H1 (cell line): ENCODE measurements at regions not wholly inside any gene's neighbourhood (a gene's known extent, or its start where the extent isn't known, plus 50 kb on each side); places are given as distances from the start of the nearest gene placed in this dataset.

Experiments
- CTCF ChIA-PET: fragments of 300-600 bp; sonication (Branson Sonifier 250); formaldehyde crosslinking; loops from one replicate; lab custom pipeline; 2021; ENCODE audit not compliant: partially characterized antibody; lab: Charles Lee
- POLR2A ChIA-PET: fragments of 300-600 bp; sonication (Branson Sonifier 250); formaldehyde crosslinking; loops from one replicate; lab custom pipeline; 2021; ENCODE audit warnings: inconsistent platforms; ENCODE audit not compliant: partially characterized antibody; lab: Charles Lee
- DNase-seq, 2 experiments: peaks; one replicate each; pipeline versions ENCODE4 v3.0.0 to v3.0.0-alpha.2; 2010 to 2022; ENCODE audit warnings: low spot score in 2 of 2, low read depth in 1 of 2, mixed read lengths in 1 of 2
- FAIRE-seq: peaks from 2 replicates; lab custom pipeline; 2011; peaks lifted over from hg19 to GRCh38; lab: Jason Lieb, UNC
- H2AFZ ChIP-seq: 2 replicates; pipeline ENCODE4 v1.8.1; 2012; ENCODE audit warnings: low read length, inconsistent platforms
- H2AK5ac ChIP-seq: 2 replicates; pipeline ENCODE4 v1.6.1; 2013; ENCODE audit warnings: low read depth, low read length
- H2BK120ac ChIP-seq: replicated peaks from 2 replicates; pipeline ENCODE3; 2013; ENCODE audit warnings: low read depth, low read length, inconsistent platforms
- H2BK12ac ChIP-seq: 2 replicates; pipeline ENCODE4 v1.6.1; 2013; ENCODE audit warnings: low read depth, low read length
- H2BK15ac ChIP-seq: 2 replicates; pipeline ENCODE4 v1.6.1; 2013; ENCODE audit warnings: low read length
- H2BK20ac ChIP-seq: 2 replicates; pipeline ENCODE4 v1.6.1; 2013; ENCODE audit warnings: low read length
- H2BK5ac ChIP-seq: 2 replicates; pipeline ENCODE4 v1.6.1; 2013; ENCODE audit warnings: low read depth, low read length
- H3K14ac ChIP-seq: 2 replicates; pipeline ENCODE4 v1.6.1; 2013; ENCODE audit warnings: inconsistent platforms; ENCODE audit not compliant: insufficient read length
- H3K18ac ChIP-seq: 2 replicates; pipeline ENCODE4 v1.6.1; 2013; ENCODE audit warnings: low read length; ENCODE audit errors: extremely low read depth
- H3K23ac ChIP-seq: 2 replicates; pipeline ENCODE4 v1.6.1; 2013; ENCODE audit warnings: inconsistent platforms; ENCODE audit not compliant: insufficient read length
- H3K23me2 ChIP-seq: 2 replicates; pipeline ENCODE4 v1.6.1; 2013; ENCODE audit warnings: low read depth, low read length
- H3K27ac ChIP-seq: 2 replicates; pipeline ENCODE4 v1.6.1; 2011; ENCODE audit warnings: low read depth, low read length, inconsistent platforms
- H3K27me3 ChIP-seq, 4 experiments: replicated peaks in 1 of 4; 1 replicate in 1 of 4; 2 replicates in 3 of 4; pipeline versions ENCODE4 v1.6.1 to v1.8.1; 2011 to 2013; ENCODE audit warnings: low read length in 3 of 4, mild to moderate bottlenecking in 3 of 4, inconsistent platforms in 2 of 4, mixed read lengths in 2 of 4, moderate library complexity in 1 of 4; ENCODE audit not compliant: control insufficient read depth in 3 of 4, insufficient read depth in 3 of 4; ENCODE audit errors: extremely low read depth in 1 of 4
- H3K36me3 ChIP-seq, 4 experiments: 2 replicates each; pipeline versions ENCODE4 v1.6.1 to v1.8.1; 2011 to 2013; ENCODE audit warnings: mild to moderate bottlenecking in 4 of 4, low read length in 3 of 4, moderate library complexity in 2 of 4, control low read depth in 1 of 4, inconsistent platforms in 1 of 4; ENCODE audit not compliant: insufficient read depth in 4 of 4, control insufficient read depth in 2 of 4
- H3K4ac ChIP-seq: replicated peaks from 2 replicates; pipeline ENCODE3; 2013; ENCODE audit warnings: low read length, low read depth, mixed read lengths, inconsistent platforms; ENCODE audit not compliant: insufficient read length
- H3K4me1 ChIP-seq, 4 experiments: replicated peaks in 1 of 4; 1 replicate in 1 of 4; 2 replicates in 3 of 4; pipeline versions ENCODE4 v1.6.1 to v1.8.1; 2011 to 2013; ENCODE audit warnings: low read length in 3 of 4, inconsistent platforms in 2 of 4, mixed read lengths in 1 of 4; ENCODE audit not compliant: insufficient read depth in 4 of 4, control insufficient read depth in 3 of 4
- H3K4me2 ChIP-seq, 2 experiments: 2 replicates each; pipeline versions ENCODE4 v1.6.1 to v1.8.1; 2011 to 2013; ENCODE audit warnings: low read depth in 2 of 2, low read length in 2 of 2, control low read depth in 1 of 2, inconsistent platforms in 1 of 2, mild to moderate bottlenecking in 1 of 2; ENCODE audit not compliant: insufficient read depth in 1 of 2
- H3K4me3 ChIP-seq, 4 experiments: fragments of 200-600, 300-600 bp in 1 of 4; sonication (generic), shearing (Covaris generic), sonication (Bioruptor Twin) in 1 of 4; 2 replicates each; pipeline versions ENCODE4 v1.5.1 to v1.8.1; 2011 to 2016; ENCODE audit warnings: low read length in 4 of 4, low read depth in 3 of 4, control low read depth in 2 of 4, inconsistent platforms in 2 of 4, mild to moderate bottlenecking in 2 of 4, mixed read lengths in 1 of 4, moderate library complexity in 1 of 4; ENCODE audit not compliant: insufficient read depth in 2 of 4; ENCODE audit errors: extremely low read depth in 1 of 4
- H3K56ac ChIP-seq: replicated peaks from 2 replicates; pipeline ENCODE3; 2013; ENCODE audit warnings: low read depth, mild to moderate bottlenecking, mixed read lengths, low read length, inconsistent platforms; ENCODE audit not compliant: insufficient read length
- H3K79me1 ChIP-seq: 2 replicates; pipeline ENCODE4 v1.6.1; 2013; ENCODE audit warnings: low read depth, low read length, control low read depth
- H3K79me2 ChIP-seq, 2 experiments: 2 replicates each; pipeline versions ENCODE4 v1.6.1 to v1.8.1; 2012 to 2013; ENCODE audit warnings: low read length in 2 of 2, mild to moderate bottlenecking in 2 of 2, inconsistent platforms in 1 of 2; ENCODE audit not compliant: insufficient read depth in 2 of 2, control insufficient read depth in 1 of 2
- H3K9ac ChIP-seq, 4 experiments: replicated peaks in 1 of 4; 1 replicate in 1 of 4; 2 replicates in 3 of 4; pipeline versions ENCODE4 v1.6.1 to v1.8.1; 2011 to 2013; ENCODE audit warnings: low read depth in 3 of 4, low read length in 3 of 4, control low read depth in 2 of 4, mild to moderate bottlenecking in 2 of 4, moderate library complexity in 2 of 4, inconsistent platforms in 1 of 4; ENCODE audit errors: extremely low read depth in 1 of 4
- H3K9me3 ChIP-seq, 2 experiments: 2 replicates each; pipeline versions ENCODE4 v1.6.1 to v1.8.1; 2012 to 2013; ENCODE audit warnings: mild to moderate bottlenecking in 2 of 2, moderate library complexity in 2 of 2, control low read depth in 1 of 2, inconsistent platforms in 1 of 2, low read depth in 1 of 2, low read length in 1 of 2, mixed read lengths in 1 of 2; ENCODE audit not compliant: insufficient read depth in 2 of 2
- H4K20me1 ChIP-seq, 2 experiments: replicated peaks in 1 of 2; 2 replicates each; pipeline versions ENCODE3 to v1.8.1; 2011 to 2013; ENCODE audit warnings: inconsistent platforms in 2 of 2, low read length in 2 of 2, mild to moderate bottlenecking in 1 of 2; ENCODE audit not compliant: insufficient read depth in 2 of 2, control insufficient read depth in 1 of 2
- H4K5ac ChIP-seq: 2 replicates; pipeline ENCODE4 v1.6.1; 2013; ENCODE audit warnings: low read length, low read depth, mixed read lengths, inconsistent platforms; ENCODE audit not compliant: insufficient read length
- H4K8ac ChIP-seq: 2 replicates; pipeline ENCODE4 v1.8.0; 2013; ENCODE audit warnings: mild to moderate bottlenecking, moderate library complexity, low read length, inconsistent platforms; ENCODE audit not compliant: insufficient read depth; ENCODE audit errors: extremely low read depth
- H4K91ac ChIP-seq: replicated peaks from 2 replicates; pipeline ENCODE3; 2013; ENCODE audit warnings: low read length, mixed read lengths, inconsistent platforms; ENCODE audit not compliant: insufficient read length
- ATF2 ChIP-seq: IDR thresholded peaks from 2 replicates; pipeline ENCODE4 v1.6.1; 2012; ENCODE audit warnings: low read length, inconsistent platforms
- BACH1 ChIP-seq: IDR thresholded peaks from 2 replicates; pipeline ENCODE4 v1.6.1; 2012; ENCODE audit warnings: low read length, improper control_type of control experiment
- CBX5 ChIP-seq: fragments of 300-800, 300-1000 bp; sonication (generic); IDR thresholded peaks from 2 replicates; pipeline ENCODE4 v1.7.1; 2016; ENCODE audit warnings: antibody characterized with exemption, low read length, low read depth
- CREB1 ChIP-seq: IDR thresholded peaks from 2 replicates; pipeline ENCODE4 v1.6.1; 2012; ENCODE audit warnings: inconsistent platforms
- KDM4A ChIP-seq: IDR thresholded peaks from one replicate; pipeline ENCODE4 v1.7.1; 2012; ENCODE audit warnings: low read depth, mild to moderate bottlenecking, moderate library complexity, low read length, inconsistent platforms; ENCODE audit not compliant: severe bottlenecking
- RBBP5 ChIP-seq: IDR thresholded peaks from 2 replicates; pipeline ENCODE4 v1.7.1; 2012; ENCODE audit warnings: low read depth, mild to moderate bottlenecking, inconsistent platforms, low read length, moderate library complexity, borderline replicate concordance
- SP4 ChIP-seq: IDR thresholded peaks from 2 replicates; pipeline ENCODE4 v1.6.1; 2012; ENCODE audit warnings: low read length, inconsistent platforms
- TAF1 ChIP-seq: IDR thresholded peaks from 2 replicates; pipeline ENCODE4 v1.6.1; 2011; ENCODE audit warnings: mild to moderate bottlenecking, low read depth, low read length
- TCF12 ChIP-seq: IDR thresholded peaks from 2 replicates; pipeline ENCODE4 v1.6.1; 2011; ENCODE audit warnings: low read depth, mild to moderate bottlenecking, low read length
- TEAD4 ChIP-seq: IDR thresholded peaks from 2 replicates; pipeline ENCODE4 v1.6.1; 2012; ENCODE audit warnings: low read depth, low read length, inconsistent platforms, mixed read lengths
- WGBS, 2 experiments: shearing (Covaris generic) in 1 of 2; methylation state at CpG; one replicate each; pipeline versions ENCODE4 v1.1.6 to v1.1.7; 2013 to 2015; ENCODE audit warnings: low lambda C conversion rate in 2 of 2, mixed read lengths in 2 of 2, inconsistent platforms in 1 of 2, low coverage in 1 of 2, missing lambda C conversion rate in 1 of 2; ENCODE audit not compliant: insufficient replicate concordance in 2 of 2, insufficient coverage in 1 of 2, insufficient read length in 1 of 2; ENCODE audit errors: extremely low coverage in 1 of 2, missing lambda C conversion rate in 1 of 2; 5-methylcytosine and 5-hydroxymethylcytosine counted together

GRCh38 chr12:20144341-20144740, 224.0 kb upstream of the PDE3A start:
- no peak overlapping the region for H3K27ac ChIP-seq
- no peak overlapping the region for H3K56ac ChIP-seq
- no peaks in the 10 kb centered on the region for H3K27me3 ChIP-seq
- no peak overlapping the region for H2BK12ac ChIP-seq
- H3K4me2 ChIP-seq = no peak overlapping the region
- H2BK15ac ChIP-seq = no peak overlapping the region
- no peak overlapping the region for H2BK20ac ChIP-seq
- H3K9ac ChIP-seq = no peak overlapping the region
- H3K4ac ChIP-seq = no peak overlapping the region
- no peak overlapping the region for H3K4me3 ChIP-seq
- no peaks in the 10 kb centered on the region for H3K36me3 ChIP-seq
- FAIRE-seq (no peak), DNase-seq (no peak)
- POLR2A ChIA-PET = no interaction called here
- H3K23me2 ChIP-seq = no peaks in the 10 kb centered on the region
- H4K91ac ChIP-seq = no peak overlapping the region
- no peaks in the 10 kb centered on the region for H3K79me1 ChIP-seq
- H3K79me2 ChIP-seq = no peaks in the 10 kb centered on the region
- CTCF ChIA-PET = interaction anchor here (1.3 to 1.9 kb wide), 3 partner anchors 15 to 229 kb away, joined by 3 to 8 read pairs (median 5); no protein-coding TSS in a partner anchor
- H2AFZ ChIP-seq = no peak overlapping the region
- no peaks in the 10 kb centered on the region for H4K20me1 ChIP-seq
- no peak overlapping the region for H3K14ac ChIP-seq
- H3K4me1 ChIP-seq = no peaks in the 10 kb centered on the region; a peak in 1 of 7 replicates
- no peaks in the 10 kb centered on the region for H3K9me3 ChIP-seq
- H3K18ac ChIP-seq = no peak overlapping the region
- H2BK5ac ChIP-seq = no peak overlapping the region
- H3K23ac ChIP-seq = no peak overlapping the region
- WGBS, 2 experiments = 92% methylated on average over 3 of the region's 3 CpGs; no CpG with 5 or more reads in 1 of the 2 experiments
- no peak overlapping the region for H4K5ac ChIP-seq
- no peak overlapping the region for H2AK5ac ChIP-seq
- H4K8ac ChIP-seq = no peak overlapping the region
- H2BK120ac ChIP-seq = no peak overlapping the region
- TF ChIP-seq SP4 (no peak), TAF1 (no peak), ATF2 (no peak), TEAD4 (no peak), KDM4A (no peak), BACH1 (no peak), CREB1 (no peak), CBX5 (no peak), RBBP5 (no peak), TCF12 (no peak)
